ENCODE measurements at regions not wholly inside any gene's neighbourhood (a gene's known extent, or its start where the extent isn't known, plus 50 kb on each side); places are given as distances from the start of the nearest gene placed in this dataset.
"Not testable (repeated sequence)": the region's sequence is repeated elsewhere in the genome, so short reads cannot be mapped to it uniquely, and the experiment has no call there.

- no peak for DNase-seq (ENCODE audit: low spot score)
- intact Hi-C loops (cut with DNase I) = loop anchor here (5.0 kb wide), 2 partner anchors 34 to 129 kb away; no protein-coding TSS in a partner anchor
These were observed 113.2 kb upstream of the BEND6 start for GRCh38 chr6:56841751-56842150.

- intact Hi-C loops (cut with DNase I) = loop anchor here (5.0 kb wide), 2 partner anchors 34 to 129 kb away; no protein-coding TSS in a partner anchor
- DNase-seq (ENCODE audit: low spot score) = no peak
These were observed 113.5 kb upstream of the BEND6 start for GRCh38 chr6:56841381-56841749.

- DNase-seq (ENCODE audit: low spot score) = no peak
- intact Hi-C loops (cut with DNase I) = loop anchor here (5.0 kb wide), 2 partner anchors 33 to 128 kb away; no protein-coding TSS in a partner anchor
These were observed 114.2 kb upstream of the BEND6 start for GRCh38 chr6:56840467-56841380.

GRCh38 chr6:56839533-56840183, 115.2 kb upstream of the BEND6 start:
- intact Hi-C loops (cut with DNase I) = loop anchor here (5.0 kb wide), 2 partner anchors 32 to 127 kb away; no protein-coding TSS in a partner anchor

GRCh38 chr6:56838965-56839364, 115.9 kb upstream of the BEND6 start:
- no peak for DNase-seq (ENCODE audit: low spot score)
- intact Hi-C loops (cut with DNase I) = no loop called here

More at GRCh38 chr6:56839533-56840183, 115.2 kb upstream of the BEND6 start:
- no peak for DNase-seq (ENCODE audit: low spot score)

GRCh38 chr6:56838016-56838555, 116.8 kb upstream of the BEND6 start:
- intact Hi-C loops (cut with DNase I) = no loop called here
- no peak for DNase-seq (ENCODE audit: low spot score)

GRCh38 chr6:56837322-56837894, 117.5 kb upstream of the BEND6 start:
- DNase-seq (ENCODE audit: low spot score) = no peak
- intact Hi-C loops (cut with DNase I) = no loop called here

- DNase-seq (ENCODE audit: low spot score) = no peak
These were observed 119.3 kb upstream of the BEND6 start for GRCh38 chr6:56835612-56836011.

GRCh38 chr6:56833873-56834272, 121.0 kb upstream of the BEND6 start:
- intact Hi-C loops (cut with DNase I) = no loop called here
- DNase-seq (ENCODE audit: low spot score) = no peak

More at GRCh38 chr6:56835612-56836011, 119.3 kb upstream of the BEND6 start:
- intact Hi-C loops (cut with DNase I) = no loop called here

GRCh38 chr6:56833127-56833791, 121.6 kb upstream of the BEND6 start:
- DNase-seq (ENCODE audit: low spot score) = no peak
- intact Hi-C loops (cut with DNase I) = no loop called here

GRCh38 chr6:56832225-56832624, 122.7 kb upstream of the BEND6 start:
- DNase-seq (ENCODE audit: low spot score) = no peak

GRCh38 chr6:56831334-56831733, 123.6 kb upstream of the BEND6 start:
- DNase-seq (ENCODE audit: low spot score) = no peak
- intact Hi-C loops (cut with DNase I) = no loop called here

More at GRCh38 chr6:56832225-56832624, 122.7 kb upstream of the BEND6 start:
- intact Hi-C loops (cut with DNase I) = no loop called here

- no peak for DNase-seq (ENCODE audit: low spot score)
- intact Hi-C loops (cut with DNase I) = no loop called here
These were observed 126.8 kb upstream of the BEND6 start for GRCh38 chr6:56827908-56828649.

- intact Hi-C loops (cut with DNase I); DNase-seq (ENCODE audit: low spot score): not testable (repeated sequence)
These were observed 130.5 kb upstream of the BEND6 start for GRCh38 chr6:56824431-56824830.

- intact Hi-C loops (cut with DNase I) = no loop called here
- DNase-seq (ENCODE audit: low spot score) = no peak
These were observed 133.9 kb upstream of the BEND6 start for GRCh38 chr6:56821005-56821432.

GRCh38 chr6:56820060-56820459, 134.8 kb upstream of the BEND6 start:
- no peak for DNase-seq (ENCODE audit: low spot score)
- intact Hi-C loops (cut with DNase I) = no loop called here

GRCh38 chr6:56819604-56820003, 135.3 kb upstream of the BEND6 start:
- no peak for DNase-seq (ENCODE audit: low spot score)
- intact Hi-C loops (cut with DNase I) = no loop called here

- intact Hi-C loops (cut with DNase I) = no loop called here
- DNase-seq (ENCODE audit: low spot score) = no peak
These were observed 138.5 kb upstream of the BEND6 start for GRCh38 chr6:56816370-56816769.

- DNase-seq (ENCODE audit: low spot score) = no peak
- intact Hi-C loops (cut with DNase I) = no loop called here
These were observed 139.5 kb upstream of the BEND6 start for GRCh38 chr6:56815436-56815835.

Data from cardiac septum (tissue), 1 donor.